Activated T-cell treated with anti-CD3 and anti-CD28 coated beads, Interleukin-2, amount 50 U/mL, for 4 hours (primary cell): ENCODE measurements at regions not wholly inside any gene's neighbourhood (a gene's known extent, or its start where the extent isn't known, plus 50 kb on each side); places are given as distances from the start of the nearest gene placed in this dataset.

Experiments used
- ATAC-seq, 2 donors: fragments of 200-7000 bp; cut with Tn5 transposase; one replicate each; pipeline ENCODE4 v1.10.0; 2021
- DNase-seq: peaks from one replicate; pipeline ENCODE4 v3.0.0-alpha.2; 2020
- H3K27me3 Mint-ChIP-seq: one replicate; pipeline ENCODE4 v1.8.0; 2021; ENCODE audit warnings: low read depth, mixed read lengths
- H3K36me3 Mint-ChIP-seq: one replicate; pipeline ENCODE4 v1.8.0; 2022; ENCODE audit warnings: mixed read lengths; ENCODE audit not compliant: insufficient read depth
- H3K4me1 Mint-ChIP-seq: one replicate; pipeline ENCODE4 v1.8.0; 2021; ENCODE audit warnings: low read depth, mixed read lengths
- H3K4me3 Mint-ChIP-seq: one replicate; pipeline ENCODE4 v1.8.0; 2021; ENCODE audit warnings: mild to moderate bottlenecking, moderate library complexity, mixed read lengths
- H3K9me3 Mint-ChIP-seq: one replicate; pipeline ENCODE4 v1.8.0; 2021; ENCODE audit warnings: mixed read lengths

GRCh38 chr4:136007991-136008390 is 1524.3 kb downstream of the PCDH18 start:
- no peak for DNase-seq
- no peaks in the 10 kb centered on the region for H3K36me3 Mint-ChIP-seq
- no peak for ATAC-seq
- H3K9me3 Mint-ChIP-seq: peaks cover under 1% of the 10 kb centered on the region
- H3K27me3 Mint-ChIP-seq: no peaks in the 10 kb centered on the region
- H3K4me3 Mint-ChIP-seq: no peak overlapping the region
- no peaks in the 10 kb centered on the region for H3K4me1 Mint-ChIP-seq

DNA sequence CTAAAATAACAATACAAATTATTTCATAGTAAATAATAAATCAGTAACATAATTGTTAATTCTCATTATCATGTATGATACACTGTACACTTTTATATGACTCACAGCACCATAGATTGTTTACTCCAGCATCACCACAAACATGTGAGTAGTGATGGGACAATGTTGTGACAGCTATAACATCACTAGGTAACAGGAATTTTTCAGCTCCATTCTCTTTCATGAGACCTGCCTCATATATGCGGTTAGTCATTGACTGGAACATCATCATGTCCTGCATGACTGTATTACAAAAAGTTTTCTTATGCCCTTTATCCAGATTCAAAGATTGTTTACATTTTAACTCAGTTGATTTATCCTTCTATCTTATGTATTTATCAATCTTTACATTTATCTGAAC is 1530.0 kb downstream of the PCDH18 start:
- ATAC-seq: no peak
- Mint-ChIP-seq H3K27me3 (no peaks in the 10 kb centered on the region), H3K4me1 (no peaks in the 10 kb centered on the region), H3K36me3 (no peaks in the 10 kb centered on the region), H3K4me3 (no peak overlapping the region), H3K9me3 (peaks cover 11% of the 10 kb centered on the region)
- DNase-seq: no peak

GRCh38 chr4:136001791-136002190 is 1530.5 kb downstream of the PCDH18 start:
- Mint-ChIP-seq H3K9me3 (peaks cover 11% of the 10 kb centered on the region), H3K4me3 (no peak overlapping the region), H3K27me3 (no peaks in the 10 kb centered on the region), H3K36me3 (no peaks in the 10 kb centered on the region), H3K4me1 (no peaks in the 10 kb centered on the region)
- no peak for DNase-seq
- no peak for ATAC-seq

DNA sequence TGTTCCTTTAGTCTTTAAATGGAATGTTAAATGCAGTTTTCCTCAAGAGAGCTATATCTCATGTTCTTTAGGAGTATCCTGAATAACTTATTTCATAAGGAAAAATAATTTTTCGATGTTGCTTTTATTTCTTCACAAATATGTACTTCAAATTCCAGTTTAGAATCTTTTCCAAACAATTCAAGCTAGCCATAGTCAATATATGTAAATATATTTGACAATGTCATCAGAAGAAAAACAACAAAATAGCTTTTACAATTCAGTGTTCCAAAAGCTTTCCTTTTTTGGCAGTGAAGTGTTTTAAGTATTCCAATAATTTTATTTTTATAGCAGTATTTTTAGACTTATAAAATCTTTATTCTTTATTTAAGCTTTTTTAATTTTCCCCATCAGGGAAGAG is 1532.0 kb downstream of the PCDH18 start:
- no peaks in the 10 kb centered on the region for H3K4me1 Mint-ChIP-seq
- H3K9me3 Mint-ChIP-seq: peaks cover 14% of the 10 kb centered on the region
- H3K27me3 Mint-ChIP-seq: no peaks in the 10 kb centered on the region
- no peak overlapping the region for H3K4me3 Mint-ChIP-seq
- ATAC-seq (no peak), DNase-seq (no peak)
- no peaks in the 10 kb centered on the region for H3K36me3 Mint-ChIP-seq

GRCh38 chr4:135994360-135994759 is 1537.9 kb downstream of the PCDH18 start:
- DNase-seq (no peak), ATAC-seq (no peak)
- Mint-ChIP-seq H3K4me1 (no peaks in the 10 kb centered on the region), H3K9me3 (peaks cover 14% of the 10 kb centered on the region), H3K36me3 (no peaks in the 10 kb centered on the region), H3K27me3 (no peaks in the 10 kb centered on the region), H3K4me3 (no peak overlapping the region)

GRCh38 chr4:135976860-135977259 is 1555.4 kb downstream of the PCDH18 start:
- Mint-ChIP-seq H3K4me3 (no peak overlapping the region), H3K9me3 (peaks cover 5% of the 10 kb centered on the region), H3K4me1 (no peaks in the 10 kb centered on the region), H3K36me3 (no peaks in the 10 kb centered on the region), H3K27me3 (no peaks in the 10 kb centered on the region)
- DNase-seq (no peak), ATAC-seq (no peak)

DNA sequence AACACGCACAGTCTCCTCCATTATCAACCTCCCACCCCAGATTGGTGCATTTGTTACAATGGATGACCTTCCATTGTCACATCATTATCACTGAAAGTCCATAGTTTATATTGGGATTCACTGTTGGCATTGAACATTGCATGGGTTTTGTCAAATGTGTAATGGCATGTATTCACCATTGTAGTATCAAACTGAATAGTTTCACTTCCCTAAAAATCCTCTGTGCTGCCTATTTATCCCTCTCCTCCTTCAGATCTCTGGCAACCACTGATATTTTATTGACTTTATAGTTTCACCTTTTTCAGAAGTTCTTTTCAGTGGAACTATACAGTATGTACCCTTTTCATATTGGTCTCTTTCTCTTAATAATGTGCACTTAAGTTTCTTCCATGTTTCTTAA is 1565.4 kb downstream of the PCDH18 start:
- Mint-ChIP-seq H3K4me3 (no peak overlapping the region), H3K27me3 (no peaks in the 10 kb centered on the region), H3K36me3 (no peaks in the 10 kb centered on the region), H3K4me1 (no peaks in the 10 kb centered on the region), H3K9me3 (peaks cover 12% of the 10 kb centered on the region)
- ATAC-seq (no peak), DNase-seq (no peak)

DNA sequence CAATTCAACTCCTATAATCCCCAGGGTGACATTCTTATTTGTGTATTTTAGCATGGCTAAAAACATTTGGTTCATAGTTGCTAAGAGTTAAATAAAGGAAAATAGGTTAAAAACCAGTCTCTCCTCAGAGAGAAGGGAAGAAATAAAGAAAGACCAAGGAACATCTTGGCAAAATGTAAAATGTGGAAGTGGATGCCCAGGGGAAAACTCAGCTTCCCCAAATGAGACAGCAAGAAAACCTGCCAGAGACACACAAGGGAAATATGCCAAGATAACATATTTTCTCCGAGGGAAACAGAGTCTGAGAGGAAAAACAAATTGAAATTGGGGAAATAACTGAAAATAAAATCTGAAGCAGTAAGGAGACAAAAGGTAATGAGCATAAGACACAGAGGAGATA is 1569.3 kb downstream of the PCDH18 start:
- H3K36me3 Mint-ChIP-seq: no peaks in the 10 kb centered on the region
- no peak overlapping the region for H3K4me3 Mint-ChIP-seq
- no peak for DNase-seq
- peaks cover 16% of the 10 kb centered on the region for H3K9me3 Mint-ChIP-seq
- H3K27me3 Mint-ChIP-seq: no peaks in the 10 kb centered on the region
- H3K4me1 Mint-ChIP-seq: no peaks in the 10 kb centered on the region
- ATAC-seq: no peak

GRCh38 chr4:135949931-135950330 is 1582.4 kb downstream of the PCDH18 start:
- peaks cover 4% of the 10 kb centered on the region for H3K9me3 Mint-ChIP-seq

GRCh38 chr4:135948797-135949196 is 1583.5 kb downstream of the PCDH18 start:
- no peaks in the 10 kb centered on the region for H3K27me3 Mint-ChIP-seq
- no peak for DNase-seq
- no peaks in the 10 kb centered on the region for H3K4me1 Mint-ChIP-seq
- no peaks in the 10 kb centered on the region for H3K36me3 Mint-ChIP-seq
- no peak overlapping the region for H3K4me3 Mint-ChIP-seq
- ATAC-seq: no peak
- H3K9me3 Mint-ChIP-seq: no peaks in the 10 kb centered on the region

More at GRCh38 chr4:135949931-135950330, 1582.4 kb downstream of the PCDH18 start:
- no peaks in the 10 kb centered on the region for H3K27me3 Mint-ChIP-seq
- no peaks in the 10 kb centered on the region for H3K36me3 Mint-ChIP-seq
- no peaks in the 10 kb centered on the region for H3K4me1 Mint-ChIP-seq
- no peak for DNase-seq
- no peak for ATAC-seq
- H3K4me3 Mint-ChIP-seq: no peak overlapping the region

GRCh38 chr4:135941671-135942070 is 1590.6 kb downstream of the PCDH18 start:
- DNase-seq (no peak), ATAC-seq (no peak)
- Mint-ChIP-seq H3K36me3 (no peaks in the 10 kb centered on the region), H3K9me3 (no peaks in the 10 kb centered on the region), H3K4me1 (no peaks in the 10 kb centered on the region), H3K27me3 (no peaks in the 10 kb centered on the region), H3K4me3 (no peak overlapping the region)

DNA sequence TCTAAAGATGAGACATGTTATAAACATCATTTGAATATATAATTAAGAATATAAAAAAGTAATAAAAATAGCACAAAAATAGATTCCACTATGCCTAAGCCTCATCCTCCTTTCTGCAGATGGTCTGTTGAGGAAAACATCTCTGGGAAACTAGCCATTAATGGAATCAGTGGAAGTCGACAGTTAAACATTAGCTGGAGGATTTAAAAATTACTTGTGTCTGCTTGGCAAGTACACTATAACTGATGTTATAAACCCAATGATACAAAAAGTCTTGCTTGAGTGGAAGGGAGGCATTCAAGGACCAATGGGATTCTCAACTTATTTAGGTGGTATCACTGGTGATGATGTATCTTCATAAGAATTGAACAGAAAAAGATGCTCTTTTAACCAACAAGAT is 1598.3 kb downstream of the PCDH18 start:
- H3K36me3 Mint-ChIP-seq: no peaks in the 10 kb centered on the region
- DNase-seq: no peak
- H3K4me1 Mint-ChIP-seq: no peaks in the 10 kb centered on the region
- no peak overlapping the region for H3K4me3 Mint-ChIP-seq
- ATAC-seq: no peak
- H3K27me3 Mint-ChIP-seq: no peaks in the 10 kb centered on the region
- H3K9me3 Mint-ChIP-seq: peaks cover 6% of the 10 kb centered on the region

DNA sequence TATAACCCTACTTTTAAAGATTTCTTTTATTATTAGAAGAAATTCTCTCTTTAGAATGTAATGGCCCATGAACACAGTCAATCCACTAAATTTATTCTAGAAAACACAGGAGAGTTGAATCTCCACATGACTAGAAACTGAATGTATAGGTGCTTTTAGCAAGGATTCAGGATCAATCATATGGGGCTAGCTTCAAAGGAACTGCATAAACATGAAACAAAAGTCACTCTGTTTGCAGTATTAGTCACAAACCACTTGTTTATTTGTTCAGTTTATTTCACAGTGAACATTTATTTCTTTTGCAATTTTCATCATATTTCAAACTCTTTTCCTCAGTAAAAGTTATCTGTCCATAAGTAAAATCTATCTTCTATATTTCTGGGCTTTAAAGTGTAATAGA is 1604.6 kb downstream of the PCDH18 start:
- no peaks in the 10 kb centered on the region for H3K36me3 Mint-ChIP-seq
- DNase-seq (no peak), ATAC-seq (no peak)
- no peaks in the 10 kb centered on the region for H3K27me3 Mint-ChIP-seq
- peaks cover 6% of the 10 kb centered on the region for H3K9me3 Mint-ChIP-seq
- no peaks in the 10 kb centered on the region for H3K4me1 Mint-ChIP-seq
- H3K4me3 Mint-ChIP-seq: no peak overlapping the region

GRCh38 chr4:135921081-135921480 is 1611.2 kb downstream of the PCDH18 start:
- no peaks in the 10 kb centered on the region for H3K4me1 Mint-ChIP-seq
- ATAC-seq (no peak), DNase-seq (no peak)
- H3K9me3 Mint-ChIP-seq: no peaks in the 10 kb centered on the region
- no peaks in the 10 kb centered on the region for H3K36me3 Mint-ChIP-seq
- no peak overlapping the region for H3K4me3 Mint-ChIP-seq
- no peaks in the 10 kb centered on the region for H3K27me3 Mint-ChIP-seq

GRCh38 chr4:135917011-135917410 is 1615.3 kb downstream of the PCDH18 start:
- ATAC-seq (no peak), DNase-seq (no peak)
- no peaks in the 10 kb centered on the region for H3K27me3 Mint-ChIP-seq
- H3K4me1 Mint-ChIP-seq: no peaks in the 10 kb centered on the region
- no peaks in the 10 kb centered on the region for H3K9me3 Mint-ChIP-seq
- no peak overlapping the region for H3K4me3 Mint-ChIP-seq
- H3K36me3 Mint-ChIP-seq: no peaks in the 10 kb centered on the region

- no peaks in the 10 kb centered on the region for H3K27me3 Mint-ChIP-seq
- ATAC-seq: no peak
- peaks cover 30% of the 10 kb centered on the region for H3K9me3 Mint-ChIP-seq
- DNase-seq: no peak
- H3K4me3 Mint-ChIP-seq: no peak overlapping the region
- no peaks in the 10 kb centered on the region for H3K36me3 Mint-ChIP-seq
- no peaks in the 10 kb centered on the region for H3K4me1 Mint-ChIP-seq
These were observed 1631.3 kb downstream of the PCDH18 start for GRCh38 chr4:135900956-135901355.
